ENCODE measurements at regions not wholly inside any gene's neighbourhood (a gene's known extent, or its start where the extent isn't known, plus 50 kb on each side); places are given as distances from the start of the nearest gene placed in this dataset.

- Histone ChIP-seq H3K36me3 (ENCODE audit: insufficient read depth) (no peaks in the 10 kb centered on the region), H3K4me3 (ENCODE audit: low read depth, low read length) (no peak overlapping the region), H3K4me1 (ENCODE audit: insufficient read depth) (peaks cover 2% of the 10 kb centered on the region), H3K27ac (ENCODE audit: low read depth) (no peak overlapping the region)
- no peak for DNase-seq (ENCODE audit: extremely low spot score)
- 76% methylated on average over 5 of the region's 5 CpGs for WGBS
Observed at GRCh38 chr15:70286113-70286806, 188.5 kb upstream of the TLE3 start.

- no peak overlapping the region for H3K4me3 ChIP-seq (ENCODE audit: low read depth, low read length)
- H3K27ac ChIP-seq (ENCODE audit: low read depth), result no peak overlapping the region
- DNase-seq (ENCODE audit: extremely low spot score), result no peak
- H3K36me3 ChIP-seq (ENCODE audit: insufficient read depth), result no peaks in the 10 kb centered on the region
- WGBS, result 93% methylated on average over 9 of the region's 9 CpGs
- H3K4me1 ChIP-seq (ENCODE audit: insufficient read depth), result peaks cover 2% of the 10 kb centered on the region
Observed at GRCh38 chr15:70284438-70285214, 186.9 kb upstream of the TLE3 start.

GRCh38 chr15:70283511-70283910, 185.8 kb upstream of the TLE3 start:
- Histone ChIP-seq H3K27ac (ENCODE audit: low read depth) (no peak overlapping the region), H3K4me1 (ENCODE audit: insufficient read depth) (peaks cover 2% of the 10 kb centered on the region), H3K4me3 (ENCODE audit: low read depth, low read length) (no peak overlapping the region), H3K36me3 (ENCODE audit: insufficient read depth) (no peaks in the 10 kb centered on the region)
- DNase-seq (ENCODE audit: extremely low spot score), result no peak
- WGBS, result 52% methylated on average over 1 of the region's 1 CpG

- Histone ChIP-seq H3K4me1 (ENCODE audit: insufficient read depth) (peaks cover 2% of the 10 kb centered on the region), H3K4me3 (ENCODE audit: low read depth, low read length) (no peak overlapping the region), H3K27ac (ENCODE audit: low read depth) (no peak overlapping the region), H3K36me3 (ENCODE audit: insufficient read depth) (no peaks in the 10 kb centered on the region)
- WGBS, result 58% methylated on average over 4 of the region's 4 CpGs
- no peak for DNase-seq (ENCODE audit: extremely low spot score)
Observed at GRCh38 chr15:70281811-70282307, 184.1 kb upstream of the TLE3 start.

- no peak overlapping the region for H3K4me3 ChIP-seq (ENCODE audit: low read depth, low read length)
- H3K36me3 ChIP-seq (ENCODE audit: insufficient read depth), result no peaks in the 10 kb centered on the region
- WGBS, result 91% methylated on average over 3 of the region's 3 CpGs
- no peak overlapping the region for H3K27ac ChIP-seq (ENCODE audit: low read depth)
- H3K4me1 ChIP-seq (ENCODE audit: insufficient read depth), result peaks cover 2% of the 10 kb centered on the region
- DNase-seq (ENCODE audit: extremely low spot score), result no peak
Observed at GRCh38 chr15:70281261-70281810, 183.6 kb upstream of the TLE3 start.

GRCh38 chr15:70280781-70281180, 183.1 kb upstream of the TLE3 start:
- Histone ChIP-seq H3K4me1 (ENCODE audit: insufficient read depth) (peaks cover 1% of the 10 kb centered on the region), H3K4me3 (ENCODE audit: low read depth, low read length) (no peak overlapping the region), H3K36me3 (ENCODE audit: insufficient read depth) (no peaks in the 10 kb centered on the region), H3K27ac (ENCODE audit: low read depth) (no peak overlapping the region)
- WGBS, result 93% methylated on average over 6 of the region's 6 CpGs
- DNase-seq (ENCODE audit: extremely low spot score), result no peak

- Histone ChIP-seq H3K27ac (ENCODE audit: low read depth) (no peak overlapping the region), H3K36me3 (ENCODE audit: insufficient read depth) (no peaks in the 10 kb centered on the region), H3K4me3 (ENCODE audit: low read depth, low read length) (no peak overlapping the region), H3K4me1 (ENCODE audit: insufficient read depth) (no peaks in the 10 kb centered on the region)
- 89% methylated on average over 6 of the region's 6 CpGs for WGBS
- DNase-seq (ENCODE audit: extremely low spot score), result no peak
Observed at GRCh38 chr15:70279096-70279495, 181.4 kb upstream of the TLE3 start.

GRCh38 chr15:70278644-70279043, 180.9 kb upstream of the TLE3 start:
- Histone ChIP-seq H3K4me1 (ENCODE audit: insufficient read depth) (no peaks in the 10 kb centered on the region), H3K4me3 (ENCODE audit: low read depth, low read length) (no peak overlapping the region), H3K36me3 (ENCODE audit: insufficient read depth) (no peaks in the 10 kb centered on the region), H3K27ac (ENCODE audit: low read depth) (no peak overlapping the region)
- 84% methylated on average over 7 of the region's 7 CpGs for WGBS
- no peak for DNase-seq (ENCODE audit: extremely low spot score)

- no peak for DNase-seq (ENCODE audit: extremely low spot score)
- WGBS, result 96% methylated on average over 8 of the region's 8 CpGs
Observed at GRCh38 chr15:70277556-70277955, 179.8 kb upstream of the TLE3 start.

GRCh38 chr15:70276401-70276800, 178.7 kb upstream of the TLE3 start:
- WGBS, result 91% methylated on average over 3 of the region's 3 CpGs
- DNase-seq (ENCODE audit: extremely low spot score), result no peak
- Histone ChIP-seq H3K4me3 (ENCODE audit: low read depth, low read length) (no peak overlapping the region), H3K36me3 (ENCODE audit: insufficient read depth) (no peaks in the 10 kb centered on the region), H3K27ac (ENCODE audit: low read depth) (no peak overlapping the region), H3K4me1 (ENCODE audit: insufficient read depth) (no peaks in the 10 kb centered on the region)

More at GRCh38 chr15:70277556-70277955, 179.8 kb upstream of the TLE3 start:
- H3K4me1 ChIP-seq (ENCODE audit: insufficient read depth), result no peaks in the 10 kb centered on the region
- H3K4me3 ChIP-seq (ENCODE audit: low read depth, low read length), result no peak overlapping the region
- no peaks in the 10 kb centered on the region for H3K36me3 ChIP-seq (ENCODE audit: insufficient read depth)
- no peak overlapping the region for H3K27ac ChIP-seq (ENCODE audit: low read depth)

- no peaks in the 10 kb centered on the region for H3K4me1 ChIP-seq (ENCODE audit: insufficient read depth)
- H3K4me3 ChIP-seq (ENCODE audit: low read depth, low read length), result no peak overlapping the region
- no peaks in the 10 kb centered on the region for H3K36me3 ChIP-seq (ENCODE audit: insufficient read depth)
- DNase-seq (ENCODE audit: extremely low spot score), result no peak
- H3K27ac ChIP-seq (ENCODE audit: low read depth), result no peak overlapping the region
- WGBS, result 94% methylated on average over 8 of the region's 8 CpGs
Observed at GRCh38 chr15:70275461-70276138, 177.9 kb upstream of the TLE3 start.

- 97% methylated on average over 4 of the region's 4 CpGs for whole genome bisulfite sequencing
- Histone ChIP-seq H3K27ac (ENCODE audit: low read depth) (no peak overlapping the region), H3K4me1 (ENCODE audit: insufficient read depth) (no peaks in the 10 kb centered on the region), H3K36me3 (ENCODE audit: insufficient read depth) (no peaks in the 10 kb centered on the region), H3K4me3 (ENCODE audit: low read depth, low read length) (no peak overlapping the region)
- no peak for DNase-seq (ENCODE audit: extremely low spot score)
Observed at GRCh38 chr15:70274908-70275307, 177.2 kb upstream of the TLE3 start.

GRCh38 chr15:70274255-70274880, 176.7 kb upstream of the TLE3 start:
- no peaks in the 10 kb centered on the region for H3K4me1 ChIP-seq (ENCODE audit: insufficient read depth)
- DNase-seq (ENCODE audit: extremely low spot score), result no peak
- no peak overlapping the region for H3K4me3 ChIP-seq (ENCODE audit: low read depth, low read length)
- H3K27ac ChIP-seq (ENCODE audit: low read depth), result no peak overlapping the region
- WGBS, result 93% methylated on average over 3 of the region's 3 CpGs
- H3K36me3 ChIP-seq (ENCODE audit: insufficient read depth), result no peaks in the 10 kb centered on the region
